Midbrain (tissue), 1 donor: ENCODE measurements at regions not wholly inside any gene's neighbourhood (a gene's known extent, or its start where the extent isn't known, plus 50 kb on each side); places are given as distances from the start of the nearest gene placed in this dataset.
"Not testable (repeated sequence)": the region's sequence is repeated elsewhere in the genome, so short reads cannot be mapped to it uniquely, and the experiment has no call there.

ENCODE experiments used
- DNase-seq: peaks from one replicate; lab custom pipeline; 2025; lab: John Stamatoyannopoulos, UW

DNA sequence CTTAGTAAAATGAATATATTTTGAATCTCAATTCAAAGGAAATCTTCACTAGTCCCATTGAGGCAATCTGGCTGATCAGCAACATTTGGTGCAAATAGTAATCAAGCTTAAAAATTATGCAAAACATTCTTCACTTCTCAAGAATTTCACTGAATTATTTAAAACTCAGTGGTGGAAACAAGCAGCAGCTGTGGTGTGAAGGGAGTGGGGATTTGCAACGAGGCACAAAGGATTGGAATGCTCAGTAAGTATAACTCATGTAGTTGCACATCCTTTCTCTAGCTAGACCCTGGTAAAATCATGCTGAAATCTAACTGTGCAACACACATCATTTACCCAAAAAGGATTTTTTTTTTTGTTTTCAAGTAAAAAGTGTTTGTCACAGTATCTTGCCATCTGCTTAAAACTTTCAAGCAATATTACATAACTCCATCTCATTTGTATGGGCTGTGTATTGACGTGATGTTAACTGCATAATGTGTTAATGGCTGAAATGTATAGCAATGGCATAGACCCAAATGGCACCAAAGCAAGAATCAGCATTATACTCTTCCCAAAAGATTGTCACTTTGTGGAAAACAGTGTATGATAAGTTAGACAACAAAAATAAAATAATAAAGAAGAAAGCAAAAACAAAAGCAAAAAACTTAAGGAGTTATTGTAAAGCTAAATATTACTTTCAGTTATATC lies 816.6 kb downstream of the EPHA3 start:
- no peak for DNase-seq

- no peak for DNase-seq
These were observed 818.6 kb downstream of the EPHA3 start for GRCh38 chr3:89925976-89926375.

- DNase-seq, result no peak
These were observed 825.5 kb downstream of the EPHA3 start for GRCh38 chr3:89932882-89933281.

GRCh38 chr3:89944461-89944860 lies 837.0 kb downstream of the EPHA3 start:
- not testable (repeated sequence) for DNase-seq

DNA sequence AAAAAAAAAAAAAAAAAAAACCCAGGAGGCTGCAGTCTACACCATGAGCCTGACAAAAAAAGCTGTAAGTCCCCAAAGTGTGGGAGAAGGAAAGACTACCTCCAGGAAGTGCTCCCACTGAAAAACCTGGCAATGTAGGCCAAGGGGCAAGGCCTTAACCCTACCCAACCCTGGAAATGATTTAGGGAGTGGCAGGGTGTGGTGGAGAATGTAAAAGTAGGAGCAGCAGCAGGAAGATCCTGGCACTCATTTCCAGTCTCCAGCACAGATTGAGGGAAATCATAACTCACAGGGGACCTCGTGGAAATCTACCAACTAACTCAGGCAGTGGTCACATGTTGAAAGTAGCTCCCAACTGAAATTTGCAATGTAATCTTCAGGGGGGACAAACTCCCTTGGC lies 839.5 kb downstream of the EPHA3 start:
- DNase-seq, result no peak

DNA sequence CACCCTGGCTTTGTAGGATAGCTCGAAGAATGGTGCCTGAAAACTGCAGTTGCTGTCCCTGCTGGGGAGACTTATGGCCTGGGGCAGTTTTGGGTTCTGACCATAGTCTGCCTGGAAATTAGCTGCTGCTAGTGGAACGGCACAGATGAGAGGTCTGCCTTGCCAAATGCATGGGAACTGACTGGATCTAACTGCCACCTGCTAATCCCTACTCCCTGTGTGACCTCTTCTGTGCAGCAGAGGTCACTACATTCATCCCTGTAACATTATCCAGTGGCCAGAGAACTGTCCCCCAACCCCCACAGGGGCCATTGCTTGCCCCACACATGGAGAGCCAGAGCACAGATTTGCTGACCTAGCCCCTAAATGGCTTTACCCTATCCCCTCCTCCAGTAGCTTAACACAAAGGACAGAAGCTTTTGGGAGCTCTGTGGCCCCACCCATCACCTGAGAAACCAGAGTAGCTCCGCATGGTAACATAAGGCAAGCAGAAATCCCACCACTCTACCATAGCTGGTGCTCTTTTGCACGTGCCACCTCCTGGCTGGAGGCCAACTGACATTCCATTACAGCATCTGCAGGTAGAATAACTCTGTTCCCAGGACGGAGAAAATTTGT lies 840.0 kb downstream of the EPHA3 start:
- no peak for DNase-seq

- DNase-seq, result no peak
These were observed 840.6 kb downstream of the EPHA3 start for GRCh38 chr3:89948008-89948407.

- DNase-seq, result no peak
These were observed 843.4 kb downstream of the EPHA3 start for GRCh38 chr3:89950772-89951171.

- no peak for DNase-seq
These were observed 846.7 kb downstream of the EPHA3 start for GRCh38 chr3:89954137-89954536.

- no peak for DNase-seq
These were observed 847.7 kb downstream of the EPHA3 start for GRCh38 chr3:89955156-89955555.

GRCh38 chr3:89957451-89957850 lies 850.0 kb downstream of the EPHA3 start:
- DNase-seq, result no peak

- DNase-seq, result not testable (repeated sequence)
These were observed 850.7 kb downstream of the EPHA3 start for GRCh38 chr3:89958163-89958562.

DNA sequence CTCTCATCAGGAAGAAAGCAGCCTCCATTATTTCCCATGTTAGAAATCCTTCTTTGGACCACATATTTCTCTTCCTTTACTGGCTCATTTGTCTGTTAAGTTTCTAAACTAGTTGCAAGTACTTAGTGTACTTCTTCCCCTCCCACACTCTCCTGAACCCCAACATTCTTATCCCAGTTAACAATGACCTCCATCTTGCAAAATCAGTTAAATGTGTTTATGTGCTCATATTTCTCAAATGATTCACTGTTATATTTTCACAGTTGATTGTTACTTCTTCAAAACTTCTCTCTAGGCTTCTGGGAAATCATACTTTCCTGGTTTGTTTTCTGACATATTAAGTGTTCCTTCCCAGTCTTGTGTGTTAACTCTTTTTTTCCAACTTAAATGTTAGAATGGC lies 856.9 kb downstream of the EPHA3 start:
- DNase-seq, result no peak

DNA sequence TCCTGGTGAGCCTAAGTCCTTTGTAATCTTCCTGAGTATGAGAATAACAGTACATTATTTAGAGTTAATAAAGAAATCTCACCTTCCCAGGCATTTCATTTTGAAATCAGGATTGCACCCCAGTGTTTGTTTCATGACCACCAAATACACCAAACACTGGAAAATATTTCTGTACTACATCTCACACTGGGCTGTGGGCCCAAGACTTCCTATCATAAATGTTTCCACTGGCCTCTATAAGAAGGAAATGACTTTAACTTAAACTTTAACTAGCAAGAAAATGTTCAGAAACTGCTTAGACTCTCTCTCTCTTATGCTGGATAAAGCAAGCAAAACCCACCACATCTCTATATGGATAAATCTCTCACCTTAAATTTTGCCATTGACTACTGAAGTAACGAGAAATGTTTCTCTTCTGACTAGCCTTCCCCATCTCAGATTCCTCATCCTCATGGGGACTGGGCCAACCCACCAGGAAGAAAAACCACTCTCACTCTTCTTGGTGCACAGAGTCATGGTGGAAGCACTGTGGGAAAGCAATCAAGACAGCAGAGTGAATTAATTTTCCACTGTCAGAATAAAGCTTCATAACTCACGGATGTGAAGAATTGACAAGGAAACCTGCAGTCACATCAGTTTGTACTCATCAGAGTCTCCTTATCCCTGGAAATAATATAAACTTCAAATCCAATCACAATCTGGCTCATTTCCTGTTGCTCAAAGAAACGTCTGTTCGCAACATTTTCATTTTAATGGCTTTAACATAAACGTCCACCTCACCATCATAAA lies 859.6 kb downstream of the EPHA3 start:
- DNase-seq, result no peak

DNA sequence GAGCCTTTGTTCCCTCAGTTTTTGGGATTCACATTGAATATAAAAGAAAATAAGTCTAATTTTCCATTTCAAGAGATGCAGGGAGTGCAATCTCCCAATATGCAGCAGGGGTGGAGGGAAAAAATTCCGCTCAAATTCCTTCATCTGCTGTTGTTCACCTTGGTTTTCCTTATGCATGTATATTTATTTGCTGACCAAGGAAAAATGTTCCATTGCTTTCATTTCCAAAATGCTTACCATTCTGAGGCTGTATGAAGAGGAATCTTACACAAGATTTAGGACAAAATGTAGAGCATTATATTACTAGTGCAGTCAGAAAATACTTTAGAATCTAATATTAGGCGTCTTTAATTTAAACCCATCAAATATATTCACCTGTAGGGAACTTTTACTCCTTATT lies 863.9 kb downstream of the EPHA3 start:
- no peak for DNase-seq

- no peak for DNase-seq
These were observed 865.7 kb downstream of the EPHA3 start for GRCh38 chr3:89973156-89973555.

DNA sequence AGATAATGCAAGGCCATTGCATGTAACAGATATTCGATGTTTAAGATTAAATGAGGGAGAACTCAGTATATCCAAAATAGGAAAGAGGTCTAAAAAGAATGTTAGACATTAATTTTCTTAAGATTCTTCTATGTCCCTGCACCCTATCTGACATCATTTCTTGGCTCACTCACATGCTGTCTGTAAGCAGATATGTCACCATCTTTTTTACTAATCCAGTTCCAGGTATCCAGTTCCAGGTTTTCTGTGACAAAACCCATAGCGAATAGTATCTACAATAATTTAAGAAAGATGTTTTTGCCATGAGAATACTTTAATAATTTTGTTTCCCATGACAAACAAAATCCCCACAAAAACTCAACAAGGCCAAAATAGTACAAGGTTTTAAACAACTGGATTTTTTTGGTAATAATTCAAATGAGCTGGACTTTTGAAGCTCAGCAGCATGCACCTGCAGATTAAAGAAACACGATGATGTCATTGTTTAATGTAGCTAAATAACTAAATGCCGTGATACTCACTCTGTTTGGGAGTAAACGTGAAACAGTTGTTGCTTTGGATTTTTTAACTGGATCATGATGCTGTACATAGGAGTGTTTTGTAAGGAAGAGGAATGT lies 867.6 kb downstream of the EPHA3 start:
- no peak for DNase-seq

- DNase-seq, result no peak
These were observed 876.0 kb downstream of the EPHA3 start for GRCh38 chr3:89983449-89983848.

DNA sequence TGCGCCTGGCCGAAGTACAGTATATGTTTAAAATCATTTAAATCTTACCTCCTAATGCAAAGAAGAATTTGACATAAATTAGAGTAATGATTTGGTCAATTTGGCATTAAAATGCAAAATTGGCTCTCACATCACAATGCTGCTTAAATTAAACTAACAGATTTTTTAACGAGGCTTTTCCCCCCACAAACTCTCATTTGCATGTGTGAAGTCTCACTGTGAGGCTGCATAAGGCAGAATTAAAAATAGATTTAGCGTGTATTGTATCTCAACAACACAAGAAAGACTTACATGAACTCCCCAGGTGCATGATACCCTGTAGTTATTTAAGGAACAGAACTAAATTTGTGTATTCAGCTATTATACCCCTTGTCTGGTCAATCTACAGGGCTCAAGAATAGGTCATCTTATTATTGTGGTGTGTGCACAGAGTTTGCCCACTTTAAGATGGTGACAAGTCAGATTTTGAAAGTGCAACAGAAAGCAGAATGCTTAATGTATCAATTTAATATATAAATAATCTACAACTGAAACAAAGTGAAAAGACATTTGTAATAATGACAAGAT lies 897.9 kb downstream of the EPHA3 start:
- no peak for DNase-seq

DNA sequence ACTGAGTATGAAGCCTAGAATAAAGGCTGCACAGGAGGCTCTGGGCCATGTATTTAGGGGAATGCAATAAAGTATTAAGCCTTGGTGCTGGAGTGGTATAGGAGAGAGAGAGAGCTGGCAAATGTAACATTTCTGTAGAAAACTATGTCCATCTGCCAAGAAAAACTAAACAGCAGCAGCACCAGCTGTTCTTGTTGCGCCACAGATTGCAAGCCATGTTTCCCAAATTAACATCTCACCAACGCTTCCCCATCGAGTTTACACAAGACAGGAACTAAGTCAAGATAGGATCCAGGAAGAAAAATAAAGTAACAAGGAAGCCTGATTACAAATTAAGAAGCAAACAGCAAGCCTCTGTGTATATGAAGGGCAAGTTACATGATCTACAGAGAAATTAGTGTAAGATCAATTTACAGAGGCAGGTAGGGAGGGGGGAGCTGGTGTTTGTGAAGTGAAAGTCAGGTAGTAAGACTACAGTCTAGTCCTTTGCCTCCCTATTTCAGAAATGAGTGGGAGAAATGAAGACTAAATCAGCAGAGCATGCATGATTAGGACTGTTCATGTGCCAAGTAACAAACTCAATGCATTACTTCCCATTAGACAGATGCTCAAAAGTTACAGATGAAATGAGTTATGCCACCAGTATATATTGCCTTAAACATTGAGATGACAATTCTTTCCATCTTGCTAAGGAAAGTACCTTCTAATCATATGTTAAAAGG lies 900.5 kb downstream of the EPHA3 start:
- no peak for DNase-seq

- no peak for DNase-seq
These were observed 902.9 kb downstream of the EPHA3 start for GRCh38 chr3:90010341-90010740.

- no peak for DNase-seq
These were observed 903.7 kb downstream of the EPHA3 start for GRCh38 chr3:90011131-90011530.
